ENCODE measurements at regions not wholly inside any gene's neighbourhood (a gene's known extent, or its start where the extent isn't known, plus 50 kb on each side); places are given as distances from the start of the nearest gene placed in this dataset.
"Not testable (repeated sequence)": the region's sequence is repeated elsewhere in the genome, so short reads cannot be mapped to it uniquely, and the experiment has no call there.

GRCh38 chr5:144671066-144671465 lies 500.4 kb downstream of the KCTD16 start:
- no peak for DNase-seq
- TF ChIP-seq GATA1 (IDR thresholded peaks at IDR 0.05; ENCODE audit: low read depth, low read length) (no peak), POLR2A (IDR thresholded peaks at IDR 0.05; ENCODE audit: low read length) (no peak)

GRCh38 chr5:144659634-144660227 lies 489.1 kb downstream of the KCTD16 start:
- TF ChIP-seq POLR2A (IDR thresholded peaks at IDR 0.05; ENCODE audit: low read length): no peak
- TF ChIP-seq GATA1 (IDR thresholded peaks at IDR 0.05; ENCODE audit: low read depth, low read length): no peak
- DNase-seq: peak; percentile 5 to 43

- no peak for DNase-seq
- TF ChIP-seq POLR2A (IDR thresholded peaks at IDR 0.05; ENCODE audit: low read length) (no peak), GATA1 (IDR thresholded peaks at IDR 0.05; ENCODE audit: low read depth, low read length) (no peak)
Observed at GRCh38 chr5:144644317-144644716, 473.6 kb downstream of the KCTD16 start.

DNA sequence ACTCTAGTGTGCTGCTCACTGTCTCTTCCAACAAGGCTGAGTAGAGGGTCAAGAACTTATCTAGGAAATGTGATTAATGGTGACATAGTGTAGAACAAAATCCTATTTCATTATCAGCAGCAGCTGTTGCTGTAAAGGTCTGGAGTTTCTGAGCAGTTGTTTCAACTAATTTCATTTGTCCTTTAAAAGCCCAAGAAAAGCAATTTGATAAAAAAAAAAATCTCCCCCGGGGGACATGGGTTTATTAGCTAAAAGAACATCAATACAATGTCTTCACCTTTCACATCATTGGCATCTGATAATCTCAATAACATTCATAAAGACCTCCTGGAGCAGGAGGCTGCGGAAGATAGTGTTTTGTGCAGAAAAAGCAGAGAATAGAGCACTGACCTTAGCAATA lies 468.1 kb downstream of the KCTD16 start:
- TF ChIP-seq POLR2A (IDR thresholded peaks at IDR 0.05; ENCODE audit: low read length) (no peak), GATA1 (IDR thresholded peaks at IDR 0.05; ENCODE audit: low read depth, low read length) (no peak)
- no peak for DNase-seq

DNA sequence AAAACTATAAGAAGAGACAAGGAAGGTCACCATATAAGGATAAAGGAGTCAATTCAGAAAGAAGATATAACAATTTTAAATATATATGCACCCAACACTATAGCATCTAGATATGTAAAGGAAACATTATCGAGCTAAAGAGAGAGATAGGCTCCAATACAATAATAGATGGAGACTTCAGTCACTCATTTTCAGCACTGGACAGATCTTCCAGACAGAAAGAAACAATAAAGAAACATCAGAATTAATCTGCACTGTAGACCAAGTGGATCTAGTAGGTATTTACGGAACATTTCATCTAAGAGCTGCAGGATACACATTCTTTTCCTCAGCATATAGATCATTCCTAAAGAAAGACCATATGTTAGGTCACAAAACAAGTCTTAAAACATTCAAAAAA lies 463.5 kb downstream of the KCTD16 start:
- DNase-seq: no peak
- TF ChIP-seq POLR2A (IDR thresholded peaks at IDR 0.05; ENCODE audit: low read length) (no peak), GATA1 (IDR thresholded peaks at IDR 0.05; ENCODE audit: low read depth, low read length) (no peak)

GRCh38 chr5:144598451-144599068 lies 427.9 kb downstream of the KCTD16 start:
- no peak for TF ChIP-seq GATA1 (IDR thresholded peaks at IDR 0.05; ENCODE audit: low read depth, low read length)
- TF ChIP-seq POLR2A (IDR thresholded peaks at IDR 0.05; ENCODE audit: low read length): no peak
- no peak for DNase-seq

DNA sequence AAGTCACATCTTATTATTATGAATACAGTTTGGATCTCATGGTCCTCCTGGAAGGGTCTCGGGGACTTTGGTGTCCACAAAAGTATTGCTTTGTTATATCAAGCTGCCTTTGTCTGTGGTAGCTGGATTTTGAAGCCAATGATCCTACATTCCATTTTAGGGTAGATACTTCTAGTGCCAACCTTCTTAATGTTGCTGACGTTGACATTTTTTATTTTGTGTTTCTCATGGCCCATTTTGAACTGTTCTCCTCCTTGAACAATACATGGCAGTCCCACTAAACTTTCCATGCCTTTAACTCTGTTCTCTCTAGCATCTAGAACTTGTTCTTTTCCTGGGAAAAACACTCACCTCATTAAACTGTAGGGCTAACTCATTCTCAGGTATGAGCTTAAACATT lies 425.8 kb downstream of the KCTD16 start:
- TF ChIP-seq POLR2A (IDR thresholded peaks at IDR 0.05; ENCODE audit: low read length) (no peak), GATA1 (IDR thresholded peaks at IDR 0.05; ENCODE audit: low read depth, low read length) (no peak)
- DNase-seq: no peak

GRCh38 chr5:144594919-144595318 lies 424.2 kb downstream of the KCTD16 start:
- TF ChIP-seq POLR2A (IDR thresholded peaks at IDR 0.05; ENCODE audit: low read length) (no peak), GATA1 (IDR thresholded peaks at IDR 0.05; ENCODE audit: low read depth, low read length) (no peak)
- no peak for DNase-seq

DNA sequence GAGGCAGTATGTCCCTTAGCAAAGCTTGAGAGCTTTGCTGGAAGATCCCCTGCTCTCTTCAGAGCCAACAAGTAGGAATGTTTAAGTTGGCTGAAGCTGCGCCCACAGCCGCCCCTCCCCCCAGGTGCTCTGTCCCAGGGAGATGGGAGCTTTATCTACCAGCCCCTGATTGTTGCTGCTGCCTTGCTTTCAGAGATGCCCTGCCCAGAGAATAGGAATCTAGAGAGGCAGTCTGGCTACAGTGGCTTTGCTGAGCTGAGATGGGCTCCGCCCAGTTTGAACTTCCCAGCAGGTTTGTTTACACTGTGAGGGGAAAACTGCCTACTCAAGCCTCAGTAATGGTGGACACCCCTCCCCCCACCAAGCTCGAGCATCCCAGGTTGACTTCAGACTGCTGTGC lies 423.6 kb downstream of the KCTD16 start:
- DNase-seq: not testable (repeated sequence)

DNA sequence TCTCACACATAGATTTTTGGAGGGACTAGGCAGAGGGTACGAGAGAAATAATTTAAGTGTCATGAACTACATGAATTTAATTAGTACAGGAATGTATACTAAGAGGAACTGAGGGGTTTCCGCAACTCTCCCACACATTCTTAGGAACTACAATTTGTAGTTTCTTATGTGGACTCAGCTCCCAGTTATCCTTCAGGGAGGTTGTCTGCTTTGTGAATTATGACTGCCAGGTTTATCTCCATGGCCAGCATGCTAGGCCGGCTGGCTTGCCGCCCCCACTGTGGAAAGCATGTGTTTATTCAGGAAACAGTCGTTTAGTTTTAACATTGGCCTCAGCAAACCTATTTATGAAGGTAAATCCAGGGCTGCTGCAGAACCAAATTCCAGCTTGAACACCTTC lies 415.0 kb downstream of the KCTD16 start:
- DNase-seq: no peak
- TF ChIP-seq POLR2A (IDR thresholded peaks at IDR 0.05; ENCODE audit: low read length): no peak
- no peak for TF ChIP-seq GATA1 (IDR thresholded peaks at IDR 0.05; ENCODE audit: low read depth, low read length)

DNA sequence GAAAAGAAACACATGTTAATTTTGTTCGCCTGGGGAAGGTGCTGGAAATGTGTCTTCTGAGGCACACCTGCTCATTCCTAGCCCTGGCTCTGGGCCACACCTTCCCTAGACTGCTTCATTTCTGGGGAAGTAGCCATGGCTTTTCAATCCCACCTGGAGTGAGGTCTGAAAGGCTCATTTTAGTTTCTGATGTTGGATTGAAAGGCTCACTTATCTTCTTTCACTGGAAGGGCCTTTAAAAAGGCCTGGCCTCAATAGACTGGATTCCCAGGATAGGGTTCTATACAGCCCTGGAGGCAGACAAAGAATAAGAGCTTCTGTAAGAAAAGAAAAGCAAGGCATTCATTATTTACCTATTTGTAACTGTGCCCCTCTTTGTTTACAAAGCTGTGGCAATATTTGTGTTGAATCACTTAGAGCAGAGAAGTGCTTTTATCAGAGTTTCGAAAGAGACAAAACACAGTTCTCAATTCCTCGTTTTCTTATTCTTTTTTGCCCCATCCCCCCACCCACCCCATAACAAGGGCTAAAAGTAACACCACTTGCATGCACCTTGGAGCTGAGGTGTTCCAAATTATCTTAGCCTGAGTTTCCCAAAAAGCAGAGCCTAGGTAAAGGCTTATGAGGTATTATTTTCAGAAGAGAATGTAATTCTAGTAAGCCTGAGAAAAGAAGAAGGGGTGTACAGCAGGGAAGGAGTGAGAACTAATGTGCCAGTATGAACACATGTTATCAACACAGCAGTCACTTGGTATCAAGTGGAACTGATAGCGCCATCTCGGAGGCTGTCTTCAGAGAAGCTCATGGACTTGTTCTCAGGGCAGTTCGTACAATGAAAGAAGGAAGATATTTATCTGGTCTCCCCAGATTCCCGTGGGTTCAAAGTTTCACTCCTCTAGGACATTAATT lies 413.1 kb downstream of the KCTD16 start:
- TF ChIP-seq GATA1 (IDR thresholded peaks at IDR 0.05; ENCODE audit: low read depth, low read length): no peak
- no peak for TF ChIP-seq POLR2A (IDR thresholded peaks at IDR 0.05; ENCODE audit: low read length)
- DNase-seq: no peak

DNA sequence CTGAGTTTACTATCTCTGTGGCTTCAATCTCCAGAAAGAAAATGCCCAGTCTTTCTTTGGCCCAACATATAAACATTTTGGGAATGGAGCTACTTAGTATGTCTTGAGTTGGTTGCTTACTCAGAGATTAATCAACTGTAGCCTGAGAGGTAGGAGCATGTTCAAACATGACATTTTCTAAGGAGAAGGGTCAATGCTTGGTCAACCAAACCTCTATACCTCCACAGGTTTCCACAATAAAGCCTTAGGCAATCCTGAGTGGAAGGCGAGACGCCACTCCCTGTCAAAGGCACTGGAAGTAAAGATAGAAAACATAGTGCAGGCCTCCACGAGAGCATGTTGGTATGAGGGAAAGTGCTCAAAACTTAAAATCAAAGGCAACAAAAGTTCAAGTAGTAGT lies 411.4 kb downstream of the KCTD16 start:
- TF ChIP-seq POLR2A (IDR thresholded peaks at IDR 0.05; ENCODE audit: low read length) (no peak), GATA1 (IDR thresholded peaks at IDR 0.05; ENCODE audit: low read depth, low read length) (no peak)
- no peak for DNase-seq

DNA sequence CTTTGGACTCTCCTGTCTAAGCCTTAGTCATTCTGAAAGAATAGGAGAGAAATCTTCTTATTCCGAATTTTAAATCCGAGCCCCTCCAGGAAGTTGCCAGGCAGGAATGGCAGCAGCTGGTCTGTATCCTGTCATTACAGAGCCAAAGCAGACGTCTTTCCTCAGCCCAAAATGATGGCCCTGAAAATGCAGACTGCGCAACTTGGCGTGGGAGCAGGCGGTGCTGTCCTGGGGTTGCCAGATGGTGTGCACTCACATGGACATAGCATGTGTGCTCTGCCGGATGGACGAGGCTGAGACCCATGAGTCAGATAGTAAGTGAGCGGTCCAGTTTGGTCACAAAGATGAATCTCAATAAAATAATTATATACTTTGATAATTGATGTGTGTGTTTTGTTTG lies 410.4 kb downstream of the KCTD16 start:
- DNase-seq: no peak
- no peak for TF ChIP-seq GATA1 (IDR thresholded peaks at IDR 0.05; ENCODE audit: low read depth, low read length)

GRCh38 chr5:144577676-144578075 lies 407.0 kb downstream of the KCTD16 start:
- TF ChIP-seq POLR2A (IDR thresholded peaks at IDR 0.05; ENCODE audit: low read length): no peak
- no peak for TF ChIP-seq GATA1 (IDR thresholded peaks at IDR 0.05; ENCODE audit: low read depth, low read length)
- no peak for DNase-seq

- TF ChIP-seq GATA1 (IDR thresholded peaks at IDR 0.05; ENCODE audit: low read depth, low read length): no peak
- no peak for TF ChIP-seq POLR2A (IDR thresholded peaks at IDR 0.05; ENCODE audit: low read length)
- no peak for DNase-seq
Observed at GRCh38 chr5:144575736-144576135, 405.1 kb downstream of the KCTD16 start.
